IPS DF 6.9 (cell line): ENCODE measurements at regions not wholly inside any gene's neighbourhood (a gene's known extent, or its start where the extent isn't known, plus 50 kb on each side); places are given as distances from the start of the nearest gene placed in this dataset.

Source experiments
- DNase-seq: peaks from one replicate; pipeline ENCODE4 v3.0.0-alpha.2; 2013; ENCODE audit warnings: low read depth, low spot score
- H3K27ac ChIP-seq: one replicate; pipeline ENCODE4 v1.5.1; 2013; ENCODE audit warnings: low read length, control low read depth
- H3K27me3 ChIP-seq: 2 replicates; pipeline ENCODE4 v1.6.1; 2013; ENCODE audit warnings: mild to moderate bottlenecking, low read length; ENCODE audit not compliant: control insufficient read depth, insufficient read depth
- H3K36me3 ChIP-seq: 2 replicates; pipeline ENCODE4 v1.6.1; 2013; ENCODE audit warnings: low read length; ENCODE audit not compliant: control insufficient read depth, insufficient read depth
- H3K4me1 ChIP-seq: 2 replicates; pipeline ENCODE4 v1.6.1; 2013; ENCODE audit warnings: low read length; ENCODE audit not compliant: control insufficient read depth, insufficient read depth
- H3K4me3 ChIP-seq: 2 replicates; pipeline ENCODE4 v1.5.1; 2013; ENCODE audit warnings: mild to moderate bottlenecking, low read length
- H3K9me3 ChIP-seq: 2 replicates; pipeline ENCODE4 v1.6.1; 2013; ENCODE audit warnings: low read length, inconsistent platforms; ENCODE audit not compliant: control insufficient read depth, insufficient read depth
- WGBS: extraction: QIAGEN DNeasy Blood & Tissue Kit; methylation state at CpG from one replicate; pipeline ENCODE4 v1.1.7; 2013; ENCODE audit warnings: mixed read lengths, missing lambda C conversion rate; ENCODE audit not compliant: insufficient read length, insufficient coverage; 5-methylcytosine and 5-hydroxymethylcytosine counted together

- no peaks in the 10 kb centered on the region for H3K9me3 ChIP-seq
- H3K27me3 ChIP-seq: no peaks in the 10 kb centered on the region
- H3K4me1 ChIP-seq: no peaks in the 10 kb centered on the region; the same call in 1 of the 2 replicates
- WGBS: no CpG with 5 or more reads among the region's 10 CpGs
- H3K27ac ChIP-seq: no peak overlapping the region
- DNase-seq: no peak
- H3K36me3 ChIP-seq: no peaks in the 10 kb centered on the region
- H3K4me3 ChIP-seq: no peak overlapping the region
Measured at GRCh38 chr20:51244466-51244865, 221.6 kb upstream of the KCNG1 start.

- Histone ChIP-seq H3K27ac (no peak overlapping the region), H3K9me3 (no peaks in the 10 kb centered on the region), H3K4me3 (no peak overlapping the region), H3K27me3 (no peaks in the 10 kb centered on the region), H3K36me3 (no peaks in the 10 kb centered on the region), H3K4me1 (no peaks in the 10 kb centered on the region)
- no peak for DNase-seq
- WGBS: no CpG with 5 or more reads among the region's 8 CpGs
Measured at GRCh38 chr20:51238675-51239305, 215.9 kb upstream of the KCNG1 start.

GRCh38 chr20:51237791-51238190 is 214.9 kb upstream of the KCNG1 start:
- no peaks in the 10 kb centered on the region for H3K9me3 ChIP-seq
- no peak overlapping the region for H3K4me3 ChIP-seq
- H3K36me3 ChIP-seq: no peaks in the 10 kb centered on the region
- no peaks in the 10 kb centered on the region for H3K27me3 ChIP-seq
- no peak for DNase-seq
- no peaks in the 10 kb centered on the region for H3K4me1 ChIP-seq
- H3K27ac ChIP-seq: no peak overlapping the region
- no CpG with 5 or more reads among the region's 11 CpGs for WGBS

- Histone ChIP-seq H3K36me3 (no peaks in the 10 kb centered on the region), H3K9me3 (no peaks in the 10 kb centered on the region), H3K27me3 (no peaks in the 10 kb centered on the region), H3K4me1 (no peaks in the 10 kb centered on the region), H3K4me3 (no peak overlapping the region), H3K27ac (no peak overlapping the region)
- DNase-seq: no peak
- no CpG with 5 or more reads among the region's 6 CpGs for WGBS
Measured at GRCh38 chr20:51237278-51237677, 214.4 kb upstream of the KCNG1 start.

GRCh38 chr20:51236421-51236820 is 213.5 kb upstream of the KCNG1 start:
- H3K4me1 ChIP-seq: no peaks in the 10 kb centered on the region
- no CpG with 5 or more reads among the region's 2 CpGs for WGBS
- H3K36me3 ChIP-seq: no peaks in the 10 kb centered on the region
- H3K9me3 ChIP-seq: no peaks in the 10 kb centered on the region
- H3K27ac ChIP-seq: no peak overlapping the region
- no peak for DNase-seq
- no peaks in the 10 kb centered on the region for H3K27me3 ChIP-seq
- H3K4me3 ChIP-seq: no peak overlapping the region

- Histone ChIP-seq H3K27ac (no peak overlapping the region), H3K27me3 (no peaks in the 10 kb centered on the region), H3K4me1 (no peaks in the 10 kb centered on the region), H3K9me3 (no peaks in the 10 kb centered on the region), H3K4me3 (no peak overlapping the region), H3K36me3 (no peaks in the 10 kb centered on the region)
- WGBS: no CpG with 5 or more reads among the region's 6 CpGs
- no peak for DNase-seq
Measured at GRCh38 chr20:51233345-51233744, 210.4 kb upstream of the KCNG1 start.

- H3K27ac ChIP-seq: no peak overlapping the region
- H3K36me3 ChIP-seq: no peaks in the 10 kb centered on the region
- H3K4me3 ChIP-seq: no peak overlapping the region
- H3K4me1 ChIP-seq: no peaks in the 10 kb centered on the region
- DNase-seq: no peak
- H3K9me3 ChIP-seq: no peaks in the 10 kb centered on the region
- WGBS: no CpG with 5 or more reads among the region's 11 CpGs
- H3K27me3 ChIP-seq: no peaks in the 10 kb centered on the region
Measured at GRCh38 chr20:51230727-51231126, 207.8 kb upstream of the KCNG1 start.

GRCh38 chr20:51228763-51229162 is 205.9 kb upstream of the KCNG1 start:
- DNase-seq: no peak
- no peaks in the 10 kb centered on the region for H3K27me3 ChIP-seq
- no peaks in the 10 kb centered on the region; the same call in 1 of the 2 replicates for H3K9me3 ChIP-seq

GRCh38 chr20:51227744-51228143 is 204.8 kb upstream of the KCNG1 start:
- WGBS: no CpG with 5 or more reads among the region's 3 CpGs
- Histone ChIP-seq H3K4me1 (no peaks in the 10 kb centered on the region; the same call in 1 of the 2 replicates), H3K9me3 (no peaks in the 10 kb centered on the region; the same call in 1 of the 2 replicates), H3K27me3 (no peaks in the 10 kb centered on the region), H3K36me3 (no peaks in the 10 kb centered on the region), H3K4me3 (no peak overlapping the region), H3K27ac (no peak overlapping the region)
- no peak for DNase-seq

More at GRCh38 chr20:51228763-51229162, 205.9 kb upstream of the KCNG1 start:
- Histone ChIP-seq H3K27ac (no peak overlapping the region), H3K4me3 (no peak overlapping the region), H3K4me1 (no peaks in the 10 kb centered on the region), H3K36me3 (no peaks in the 10 kb centered on the region)

- Histone ChIP-seq H3K27me3 (no peaks in the 10 kb centered on the region), H3K4me3 (no peak overlapping the region), H3K27ac (no peak overlapping the region), H3K9me3 (no peaks in the 10 kb centered on the region; the same call in 1 of the 2 replicates), H3K4me1 (no peaks in the 10 kb centered on the region; the same call in 1 of the 2 replicates), H3K36me3 (no peaks in the 10 kb centered on the region)
- DNase-seq: no peak
- WGBS: no CpG with 5 or more reads among the region's 8 CpGs
Measured at GRCh38 chr20:51223183-51223720, 200.3 kb upstream of the KCNG1 start.
